ENCODE measurements at regions not wholly inside any gene's neighbourhood (a gene's known extent, or its start where the extent isn't known, plus 50 kb on each side); places are given as distances from the start of the nearest gene placed in this dataset.

DNA sequence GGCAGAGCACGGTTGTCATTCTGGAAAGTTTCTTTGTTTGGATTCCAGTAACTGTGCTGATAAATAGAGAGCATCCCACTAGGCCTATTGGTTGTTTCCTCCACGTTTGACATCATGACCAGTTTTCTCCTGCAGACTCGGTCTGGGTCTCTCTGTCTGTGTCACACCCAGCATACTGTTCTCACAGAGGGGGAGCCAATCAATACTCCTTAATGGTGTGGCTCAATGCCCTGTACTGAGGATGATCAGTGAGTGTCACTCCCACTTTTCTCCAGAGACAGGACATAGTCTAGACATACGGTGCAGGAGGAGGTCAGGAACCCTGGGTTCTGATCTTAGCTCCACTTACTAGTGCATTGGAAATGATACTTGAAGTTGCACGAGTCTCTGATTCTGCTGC is 88.2 kb upstream of the BLID start:
- intact Hi-C loops (cut with micrococcal nuclease), result loop anchor here (10.0 kb wide), 1 partner anchor 389 kb away; no protein-coding TSS in a partner anchor
- Histone ChIP-seq H3K9me3 (ENCODE audit: low read length) (no peaks in the 10 kb centered on the region), H3K9me2 (replicated peaks; ENCODE audit: low read length) (no peaks in the 10 kb centered on the region), H3K9ac (ENCODE audit: low read length) (no peak overlapping the region), H3K79me2 (ENCODE audit: low read length) (peaks cover 42% of the 10 kb centered on the region), H2AFZ (ENCODE audit: low read length) (no peak overlapping the region), H3K4me3 (ENCODE audit: low read length) (no peak overlapping the region), H4K20me1 (ENCODE audit: low read length) (no peaks in the 10 kb centered on the region), H3K4me2 (ENCODE audit: low read length) (no peak overlapping the region), H3F3A (ENCODE audit: low read length, unreplicated experiment) (no peaks in the 10 kb centered on the region), H3K36me3 (ENCODE audit: low read depth, low read length) (no peaks in the 10 kb centered on the region), H3K4me1 (ENCODE audit: insufficient read depth, low read length) (peaks cover 33% of the 10 kb centered on the region), H3K27me3 (ENCODE audit: low read length) (no peaks in the 10 kb centered on the region), H3K27ac (ENCODE audit: low read length) (peak overlapping the region; percentile 94)
- ChIA-PET POLR2A (ENCODE audit: unreplicated experiment) (no interaction called here), CTCF (no interaction called here)
- no TSS peak for BruUV-seq (replicated peaks)
- ATAC-seq (no peak), DNase-seq (no peak)
- TF ChIP-seq, protein P1, sequence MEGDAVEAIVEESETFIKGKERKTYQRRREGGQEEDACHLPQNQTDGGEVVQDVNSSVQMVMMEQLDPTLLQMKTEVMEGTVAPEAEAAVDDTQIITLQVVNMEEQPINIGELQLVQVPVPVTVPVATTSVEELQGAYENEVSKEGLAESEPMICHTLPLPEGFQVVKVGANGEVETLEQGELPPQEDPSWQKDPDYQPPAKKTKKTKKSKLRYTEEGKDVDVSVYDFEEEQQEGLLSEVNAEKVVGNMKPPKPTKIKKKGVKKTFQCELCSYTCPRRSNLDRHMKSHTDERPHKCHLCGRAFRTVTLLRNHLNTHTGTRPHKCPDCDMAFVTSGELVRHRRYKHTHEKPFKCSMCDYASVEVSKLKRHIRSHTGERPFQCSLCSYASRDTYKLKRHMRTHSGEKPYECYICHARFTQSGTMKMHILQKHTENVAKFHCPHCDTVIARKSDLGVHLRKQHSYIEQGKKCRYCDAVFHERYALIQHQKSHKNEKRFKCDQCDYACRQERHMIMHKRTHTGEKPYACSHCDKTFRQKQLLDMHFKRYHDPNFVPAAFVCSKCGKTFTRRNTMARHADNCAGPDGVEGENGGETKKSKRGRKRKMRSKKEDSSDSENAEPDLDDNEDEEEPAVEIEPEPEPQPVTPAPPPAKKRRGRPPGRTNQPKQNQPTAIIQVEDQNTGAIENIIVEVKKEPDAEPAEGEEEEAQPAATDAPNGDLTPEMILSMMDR (conservative IDR thresholded peaks at IDR 0.05; ENCODE audit: low read depth, low read length), result no peak
- no peak for TF ChIP-seq EZH2 (IDR thresholded peaks at IDR 0.05; ENCODE audit: low read length, unreplicated experiment)

DNA sequence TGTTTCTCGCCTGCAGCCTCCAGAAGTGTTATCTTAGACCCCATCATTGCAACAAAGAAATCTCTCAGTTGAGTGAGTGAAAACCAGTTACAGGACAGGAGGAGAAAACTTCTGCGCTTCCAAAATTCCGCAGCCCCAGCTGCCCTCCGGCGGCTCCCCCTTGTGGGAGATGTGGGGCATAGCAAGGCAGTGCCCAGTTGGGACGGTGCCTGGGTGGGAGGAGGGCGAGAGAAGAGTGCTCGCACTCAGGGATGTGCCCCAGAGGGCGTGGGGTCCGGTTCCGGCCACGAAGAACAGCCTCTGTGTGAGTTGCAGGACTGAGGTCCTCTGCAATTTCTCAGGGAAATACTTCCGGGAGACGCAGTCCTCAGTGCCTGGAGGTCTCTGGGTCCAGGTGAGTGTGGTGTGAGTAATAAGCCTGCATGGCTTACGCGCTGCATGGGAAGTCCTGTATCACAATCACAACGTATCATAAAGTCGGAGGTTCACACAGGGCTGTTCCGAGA is 87.0 kb upstream of the BLID start:
- no TSS peak for BruUV-seq (replicated peaks)
- peak overlapping the region; percentile 70 for H3K4me3 ChIP-seq (ENCODE audit: low read length)
- H3K9ac ChIP-seq (ENCODE audit: low read length), result peak overlapping the region; percentile 91
- TF ChIP-seq, protein P1 (conservative IDR thresholded peaks at IDR 0.05; ENCODE audit: low read depth, low read length), result peak; percentile 99
- TF ChIP-seq EZH2 (IDR thresholded peaks at IDR 0.05; ENCODE audit: low read length, unreplicated experiment), result no peak
- CTCF ChIA-PET, result interaction anchor here (0.6 kb wide), 1 partner anchor 23 kb away, joined by 4 read pairs; no protein-coding TSS in a partner anchor
- peak overlapping the region; percentile 39 for H2AFZ ChIP-seq (ENCODE audit: low read length)
- peak overlapping the region; percentile 87 for H3K4me2 ChIP-seq (ENCODE audit: low read length)
- DNase-seq (peak; percentile 95), ATAC-seq (peak; percentile 72)
- peak overlapping the region; percentile 94 for H3K27ac ChIP-seq (ENCODE audit: low read length)
- no peaks in the 10 kb centered on the region for H3F3A ChIP-seq (ENCODE audit: low read length, unreplicated experiment)
- intact Hi-C loops (cut with micrococcal nuclease), result loop anchor here (1.0 to 10.0 kb wide), 7 partner anchors 23 to 547 kb away; no protein-coding TSS in a partner anchor
- peaks cover 50% of the 10 kb centered on the region for H3K79me2 ChIP-seq (ENCODE audit: low read length)
- H3K4me1 ChIP-seq (ENCODE audit: insufficient read depth, low read length), result peaks cover 40% of the 10 kb centered on the region
- no peaks in the 10 kb centered on the region for H3K9me2 ChIP-seq (replicated peaks; ENCODE audit: low read length)
- POLR2A ChIA-PET (ENCODE audit: unreplicated experiment), result interaction anchor here (0.7 to 1.7 kb wide), 2 partner anchors 14 to 23 kb away, joined by 3 to 29 read pairs; no protein-coding TSS in a partner anchor
- no peaks in the 10 kb centered on the region for H3K27me3 ChIP-seq (ENCODE audit: low read length)
- no peaks in the 10 kb centered on the region for H3K9me3 ChIP-seq (ENCODE audit: low read length)
- no peaks in the 10 kb centered on the region for H4K20me1 ChIP-seq (ENCODE audit: low read length)
- H3K36me3 ChIP-seq (ENCODE audit: low read depth, low read length), result no peaks in the 10 kb centered on the region

DNA sequence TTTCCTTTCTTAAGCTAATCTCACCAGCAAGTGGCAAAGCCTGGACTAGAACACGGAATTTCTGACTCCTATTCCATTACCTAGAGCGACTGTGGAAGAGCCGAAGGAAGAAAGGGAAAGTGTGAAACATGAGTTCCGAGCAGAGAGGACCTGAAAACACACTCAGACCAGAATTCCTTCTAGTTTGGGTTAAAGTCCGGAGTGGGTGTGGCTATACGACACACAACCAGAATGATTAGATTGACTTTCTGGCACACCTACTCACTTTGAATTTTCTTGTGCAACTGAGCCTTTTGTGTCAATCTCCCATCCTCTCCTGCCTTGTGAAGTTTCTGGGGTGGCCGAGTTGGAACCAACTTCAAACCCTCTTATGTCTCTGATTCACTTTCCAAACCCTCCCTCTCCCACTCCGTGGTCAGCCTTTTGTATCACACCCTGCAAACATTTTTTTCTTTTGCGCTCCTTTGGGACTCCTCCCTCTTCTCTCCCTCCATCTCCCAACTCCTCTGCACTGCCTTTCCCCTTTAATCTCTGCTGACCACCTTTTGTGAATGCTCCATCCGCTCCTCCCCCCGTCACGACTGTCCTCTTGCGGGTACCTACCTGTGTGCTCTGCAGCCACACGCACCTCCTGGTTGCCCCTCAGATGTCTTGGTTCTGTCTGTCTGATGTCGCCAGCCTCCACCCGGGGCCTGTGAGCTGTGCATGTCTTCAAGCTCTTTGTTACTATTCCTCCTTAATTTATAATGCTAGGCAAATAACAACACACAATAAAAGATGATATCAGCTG is 86.3 kb upstream of the BLID start:
- ChIA-PET POLR2A (ENCODE audit: unreplicated experiment) (interaction anchor here (0.6 to 1.7 kb wide), 4 partner anchors 13 to 449 kb away, joined by 3 to 29 read pairs (median 6); no protein-coding TSS in a partner anchor), CTCF (interaction anchor here (0.6 kb wide), 1 partner anchor 22 kb away, joined by 4 read pairs; no protein-coding TSS in a partner anchor)
- Histone ChIP-seq H3K4me3 (ENCODE audit: low read length) (peak overlapping the region; percentile 70), H3K9ac (ENCODE audit: low read length) (peak overlapping the region; percentile 91), H3F3A (ENCODE audit: low read length, unreplicated experiment) (peaks cover 3% of the 10 kb centered on the region), H3K9me2 (replicated peaks; ENCODE audit: low read length) (no peaks in the 10 kb centered on the region), H3K27ac (ENCODE audit: low read length) (peak overlapping the region; percentile 94), H2AFZ (ENCODE audit: low read length) (peak overlapping the region; percentile 39), H3K79me2 (ENCODE audit: low read length) (peaks cover 57% of the 10 kb centered on the region), H3K4me2 (ENCODE audit: low read length) (peak overlapping the region; percentile 87), H3K36me3 (ENCODE audit: low read depth, low read length) (no peaks in the 10 kb centered on the region), H3K4me1 (ENCODE audit: insufficient read depth, low read length) (peaks cover 46% of the 10 kb centered on the region), H4K20me1 (ENCODE audit: low read length) (no peaks in the 10 kb centered on the region), H3K27me3 (ENCODE audit: low read length) (no peaks in the 10 kb centered on the region), H3K9me3 (ENCODE audit: low read length) (no peaks in the 10 kb centered on the region)
- ATAC-seq (peak; percentile 50), DNase-seq (peak; percentile 85)
- intact Hi-C loops (cut with micrococcal nuclease), result loop anchor here (1.0 to 10.0 kb wide), 4 partner anchors 22 to 388 kb away; no protein-coding TSS in a partner anchor
- TSS peak; percentile 62 for BruUV-seq (replicated peaks)
- TF ChIP-seq EZH2 (IDR thresholded peaks at IDR 0.05; ENCODE audit: low read length, unreplicated experiment) (no peak), EZH2phosphoT487 (IDR thresholded peaks at IDR 0.05; ENCODE audit: borderline replicate concordance, low read length) (no peak)
- TF ChIP-seq, protein P1 (conservative IDR thresholded peaks at IDR 0.05; ENCODE audit: low read depth, low read length), result no peak

All from PC-3 (cell line).